Calu3 (cell line): ENCODE measurements at regions not wholly inside any gene's neighbourhood (a gene's known extent, or its start where the extent isn't known, plus 50 kb on each side); places are given as distances from the start of the nearest gene placed in this dataset.

Source experiments
- BruUV-seq: library from RNA; stranded (reverse); fragments of 400-500 nt; replicated peaks from 2 replicates; lab custom pipeline; 2021; lab: Mats Ljungman, UMichigan
- CTCF ChIA-PET: fragments of 300-600 bp; sonication (Branson Sonifier 250); formaldehyde crosslinking; loops from one replicate; lab custom pipeline; 2022; ENCODE audit warnings: antibody characterized with exemption; lab: Charles Lee
- DNase-seq: peaks from one replicate; pipeline ENCODE4 v3.0.0; 2022
- H3K27ac Mint-ChIP-seq: one replicate; pipeline ENCODE4 v1.8.0; 2022; ENCODE audit warnings: mixed read lengths; ENCODE audit not compliant: unreplicated experiment
- H3K27me3 Mint-ChIP-seq: one replicate; pipeline ENCODE4 v1.8.0; 2022; ENCODE audit warnings: mixed read lengths; ENCODE audit not compliant: unreplicated experiment
- H3K36me3 Mint-ChIP-seq: one replicate; pipeline ENCODE4 v1.8.0; 2022; ENCODE audit warnings: mild to moderate bottlenecking, moderate library complexity, mixed read lengths; ENCODE audit not compliant: insufficient read depth, unreplicated experiment
- H3K4me1 Mint-ChIP-seq: one replicate; pipeline ENCODE4 v1.8.0; 2022; ENCODE audit warnings: mild to moderate bottlenecking, low read depth, mixed read lengths; ENCODE audit not compliant: unreplicated experiment
- H3K4me3 Mint-ChIP-seq: one replicate; pipeline ENCODE4 v1.8.0; 2022; ENCODE audit warnings: mild to moderate bottlenecking, low read depth, moderate library complexity, mixed read lengths; ENCODE audit not compliant: unreplicated experiment
- H3K9me3 Mint-ChIP-seq: one replicate; pipeline ENCODE4 v1.8.0; 2022; ENCODE audit warnings: low read depth, mixed read lengths; ENCODE audit not compliant: unreplicated experiment
- intact Hi-C: fragments of 100-400 bp; cut with micrococcal nuclease; formaldehyde crosslinking; loops from one replicate; pipeline ENCODE4 v1.10.0; 2022; ENCODE audit not compliant: unreplicated experiment
- TF ChIP-seq, protein P1 (sequence below): fragments of 200-600 bp; IDR thresholded peaks from one replicate; pipeline ENCODE4 v1.8.0; 2022; ENCODE audit warnings: antibody characterized with exemption; ENCODE audit not compliant: unreplicated experiment

DNA sequence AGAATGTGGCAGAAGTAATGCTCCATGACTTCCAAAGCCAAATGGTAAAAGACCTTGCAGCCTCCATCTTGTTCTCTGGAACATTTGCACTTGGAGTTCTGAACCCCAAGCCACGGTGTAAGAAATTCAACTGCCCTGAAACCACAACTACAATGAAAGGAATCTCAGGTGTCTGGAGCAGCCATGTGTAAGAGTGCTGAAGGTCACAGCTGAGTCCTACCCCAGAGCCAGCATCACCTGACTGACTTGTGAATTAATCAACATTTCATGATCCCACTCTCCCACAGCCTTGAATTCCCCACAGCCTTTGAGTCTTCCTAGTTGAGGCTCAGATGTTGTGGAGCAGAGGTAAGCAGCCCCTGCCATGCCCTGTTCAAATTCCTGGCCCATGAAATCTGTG is 192.8 kb upstream of the CAMK1G start:
- Mint-ChIP-seq H3K27me3 (no peaks in the 10 kb centered on the region), H3K4me3 (no peak overlapping the region), H3K9me3 (peaks cover 8% of the 10 kb centered on the region), H3K4me1 (peaks cover 42% of the 10 kb centered on the region), H3K27ac (no peak overlapping the region), H3K36me3 (peaks cover 10% of the 10 kb centered on the region)
- CTCF ChIA-PET = interaction anchor here (0.6 to 0.7 kb wide), 2 partner anchors 15 to 26 kb away, joined by 3 to 4 read pairs; no protein-coding TSS in a partner anchor
- TF ChIP-seq, protein P1, sequence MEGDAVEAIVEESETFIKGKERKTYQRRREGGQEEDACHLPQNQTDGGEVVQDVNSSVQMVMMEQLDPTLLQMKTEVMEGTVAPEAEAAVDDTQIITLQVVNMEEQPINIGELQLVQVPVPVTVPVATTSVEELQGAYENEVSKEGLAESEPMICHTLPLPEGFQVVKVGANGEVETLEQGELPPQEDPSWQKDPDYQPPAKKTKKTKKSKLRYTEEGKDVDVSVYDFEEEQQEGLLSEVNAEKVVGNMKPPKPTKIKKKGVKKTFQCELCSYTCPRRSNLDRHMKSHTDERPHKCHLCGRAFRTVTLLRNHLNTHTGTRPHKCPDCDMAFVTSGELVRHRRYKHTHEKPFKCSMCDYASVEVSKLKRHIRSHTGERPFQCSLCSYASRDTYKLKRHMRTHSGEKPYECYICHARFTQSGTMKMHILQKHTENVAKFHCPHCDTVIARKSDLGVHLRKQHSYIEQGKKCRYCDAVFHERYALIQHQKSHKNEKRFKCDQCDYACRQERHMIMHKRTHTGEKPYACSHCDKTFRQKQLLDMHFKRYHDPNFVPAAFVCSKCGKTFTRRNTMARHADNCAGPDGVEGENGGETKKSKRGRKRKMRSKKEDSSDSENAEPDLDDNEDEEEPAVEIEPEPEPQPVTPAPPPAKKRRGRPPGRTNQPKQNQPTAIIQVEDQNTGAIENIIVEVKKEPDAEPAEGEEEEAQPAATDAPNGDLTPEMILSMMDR = no peak
- no peak for DNase-seq
- no TSS peak for BruUV-seq
- intact Hi-C loops = no loop called here

DNA sequence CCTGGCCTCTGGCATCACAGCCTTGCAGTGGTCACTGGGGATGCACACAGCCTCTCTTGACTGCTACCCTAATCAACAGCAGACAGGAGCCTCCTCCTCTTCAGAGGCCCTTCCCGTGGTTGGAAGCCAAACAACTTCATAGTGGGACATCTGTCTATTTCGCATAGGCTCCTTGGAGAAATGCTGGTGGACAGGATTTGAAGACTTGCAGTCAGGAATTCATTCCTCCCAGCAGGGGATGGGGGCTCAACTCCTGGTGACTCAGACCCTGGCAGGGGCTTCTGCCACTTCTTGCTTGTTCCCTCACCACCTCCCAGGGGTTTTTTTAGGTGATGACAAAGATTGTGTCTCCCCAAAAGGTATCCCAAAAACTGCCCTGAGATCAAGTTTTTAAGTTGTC is 191.7 kb upstream of the CAMK1G start:
- no peak for DNase-seq
- CTCF ChIA-PET = no interaction called here
- BruUV-seq = no TSS peak
- peaks cover 8% of the 10 kb centered on the region for H3K9me3 Mint-ChIP-seq
- intact Hi-C loops = no loop called here
- peaks cover 10% of the 10 kb centered on the region for H3K36me3 Mint-ChIP-seq
- H3K27ac Mint-ChIP-seq = no peak overlapping the region
- TF ChIP-seq, protein P1 = no peak
- H3K4me3 Mint-ChIP-seq = no peak overlapping the region
- H3K27me3 Mint-ChIP-seq = no peaks in the 10 kb centered on the region
- peaks cover 42% of the 10 kb centered on the region for H3K4me1 Mint-ChIP-seq

DNA sequence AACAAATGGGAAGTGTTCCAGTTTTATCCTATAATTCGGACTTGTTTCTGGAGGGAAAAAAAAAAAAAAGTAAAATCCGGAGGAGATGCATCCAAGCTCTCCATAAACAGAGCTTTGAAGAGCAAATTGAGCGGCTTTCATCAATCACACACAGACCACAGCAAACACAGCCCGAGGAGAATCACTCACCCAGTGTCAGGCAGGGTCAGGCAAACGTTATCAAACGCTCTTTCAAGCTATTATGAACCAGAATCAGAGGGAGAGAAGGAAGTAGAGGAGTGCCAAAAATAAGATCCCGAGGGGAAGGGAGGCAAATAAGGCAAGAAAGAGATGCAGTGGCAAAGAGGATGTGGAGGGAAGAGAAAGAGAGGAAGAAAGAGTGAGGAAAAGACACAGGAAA is 188.3 kb upstream of the CAMK1G start:
- H3K9me3 Mint-ChIP-seq = no peaks in the 10 kb centered on the region
- H3K27me3 Mint-ChIP-seq = no peaks in the 10 kb centered on the region
- no peak overlapping the region for H3K4me3 Mint-ChIP-seq
- H3K27ac Mint-ChIP-seq = no peak overlapping the region
- peaks cover 19% of the 10 kb centered on the region for H3K4me1 Mint-ChIP-seq
- DNase-seq = no peak
- no peaks in the 10 kb centered on the region for H3K36me3 Mint-ChIP-seq
- TF ChIP-seq, protein P1 = no peak
- BruUV-seq = no TSS peak
- intact Hi-C loops = no loop called here
- CTCF ChIA-PET = no interaction called here

DNA sequence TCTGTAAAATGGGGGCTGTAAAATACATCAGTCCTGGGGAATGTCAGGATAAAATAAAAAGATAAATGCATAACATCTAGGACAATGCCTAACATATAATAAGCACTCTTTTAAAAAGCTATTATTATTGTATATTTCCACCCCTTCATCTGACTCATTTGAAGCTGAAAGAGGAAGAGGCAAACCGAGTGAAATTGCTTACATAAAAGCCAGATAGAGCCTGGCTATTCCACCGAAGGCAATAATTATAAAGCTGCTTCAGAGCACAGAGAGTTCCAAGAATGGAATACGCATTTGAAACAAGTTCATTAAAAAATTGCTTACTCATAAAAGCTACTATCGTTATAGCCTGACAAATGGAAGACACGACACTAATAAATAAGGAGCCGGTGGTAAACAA is 186.1 kb upstream of the CAMK1G start:
- DNase-seq = no peak
- H3K36me3 Mint-ChIP-seq = no peaks in the 10 kb centered on the region
- no peak overlapping the region for H3K27ac Mint-ChIP-seq
- H3K9me3 Mint-ChIP-seq = no peaks in the 10 kb centered on the region
- H3K4me3 Mint-ChIP-seq = no peak overlapping the region
- intact Hi-C loops = no loop called here
- H3K27me3 Mint-ChIP-seq = no peaks in the 10 kb centered on the region
- TF ChIP-seq, protein P1 = no peak
- H3K4me1 Mint-ChIP-seq = peaks cover 19% of the 10 kb centered on the region
- no TSS peak for BruUV-seq
- CTCF ChIA-PET = no interaction called here
